ENCODE measurements at regions not wholly inside any gene's neighbourhood (a gene's known extent, or its start where the extent isn't known, plus 50 kb on each side); places are given as distances from the start of the nearest gene placed in this dataset.
A peak's percentile ranks its signal among the peaks of the same experiment; 100 is the strongest.
"Not testable (repeated sequence)": the region's sequence is repeated elsewhere in the genome, so short reads cannot be mapped to it uniquely, and the experiment has no call there.

DNA sequence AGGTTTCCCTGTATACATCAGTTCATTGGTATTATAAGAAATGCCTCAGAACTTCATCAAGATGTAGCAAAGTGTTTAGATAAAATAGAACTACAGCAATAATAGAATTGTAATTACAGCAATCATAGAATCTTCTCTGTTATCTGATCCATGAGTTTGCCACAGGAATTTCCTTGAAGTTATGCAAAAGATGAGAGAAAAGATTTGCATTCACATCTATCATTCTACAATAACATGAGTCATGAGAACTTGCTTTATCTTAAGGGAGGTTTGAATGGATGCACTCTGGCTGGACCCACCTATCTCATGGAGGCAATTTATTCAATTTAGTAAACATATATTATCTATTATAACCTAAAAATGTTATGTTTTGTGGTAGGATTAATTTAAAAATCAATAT, 329.8 kb upstream of the EPHA7 start:
- no peak for DNase-seq

DNA sequence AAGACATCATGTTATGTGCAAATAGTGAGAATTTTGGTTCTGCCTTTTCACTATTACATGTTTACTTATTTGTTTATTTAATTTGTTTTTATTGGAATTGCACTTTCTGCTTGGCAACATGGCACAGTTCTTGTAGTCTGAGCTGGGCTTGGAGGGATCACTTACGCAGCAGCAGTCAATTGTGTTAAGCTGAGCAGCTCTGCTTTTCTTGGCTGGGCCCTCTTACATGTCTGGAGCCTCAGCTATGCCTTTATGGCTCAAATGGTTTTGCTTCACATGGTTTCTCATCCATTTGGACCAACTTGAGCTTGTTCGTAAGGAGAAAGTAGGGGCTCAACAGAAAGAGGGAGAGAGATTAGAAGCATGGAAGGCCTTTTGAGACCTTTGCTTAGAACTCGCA, 327.5 kb upstream of the EPHA7 start:
- no peak for DNase-seq

DNA sequence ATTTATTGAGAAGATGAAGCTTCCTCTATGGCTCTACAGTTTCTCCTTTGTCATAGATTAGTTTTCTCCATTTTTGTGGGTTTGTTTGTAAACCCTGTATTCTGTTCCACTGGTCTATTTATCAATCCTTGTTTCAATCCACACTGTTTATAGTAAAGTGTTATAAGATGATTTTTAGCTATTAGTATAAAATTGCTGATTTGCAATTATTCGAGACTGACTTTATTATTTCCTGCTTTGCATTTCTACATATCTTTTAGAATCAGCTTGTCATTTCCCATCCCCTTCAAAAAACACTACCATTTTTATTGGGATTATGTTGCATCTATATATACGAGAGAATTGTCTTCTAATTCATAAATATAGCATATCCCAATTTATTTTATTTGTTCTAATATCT, 325.9 kb upstream of the EPHA7 start:
- DNase-seq = no peak

DNA sequence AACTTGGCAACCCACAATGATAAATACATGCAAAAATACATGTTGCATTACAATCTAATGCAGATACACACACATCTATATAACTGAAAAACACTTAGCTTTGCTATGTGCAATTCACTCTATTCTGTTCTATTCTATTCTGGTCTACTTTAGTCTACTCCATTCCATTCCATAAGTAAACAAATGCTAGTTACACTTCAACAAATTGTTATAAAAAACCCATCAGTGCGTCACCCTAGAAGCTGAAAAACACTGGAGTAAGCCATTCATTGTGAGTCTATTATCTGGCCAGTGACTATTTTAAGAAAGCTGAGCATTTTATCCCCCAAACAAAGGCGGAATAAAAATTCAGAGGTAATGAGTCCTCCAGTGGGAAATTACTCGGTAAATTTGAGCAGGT, 315.7 kb upstream of the EPHA7 start:
- DNase-seq = no peak

DNA sequence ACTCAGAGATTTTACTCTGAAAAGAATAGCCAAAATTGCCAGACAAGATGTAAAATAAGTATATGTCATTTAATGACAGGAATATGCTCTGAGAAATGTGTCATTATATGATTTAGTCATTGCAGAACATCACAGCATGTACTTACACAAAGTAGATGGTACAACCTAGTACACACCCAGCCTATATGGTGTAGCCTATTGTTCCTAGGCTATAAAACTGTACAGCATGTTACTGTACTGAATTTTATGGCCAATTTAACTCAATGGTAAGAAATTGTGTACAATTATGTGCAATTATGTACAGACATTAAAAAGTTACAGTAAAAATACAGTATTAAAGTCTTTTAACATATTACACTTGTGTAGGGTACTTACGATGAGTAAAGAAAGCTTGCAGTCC, 311.9 kb upstream of the EPHA7 start:
- no peak for DNase-seq

DNA sequence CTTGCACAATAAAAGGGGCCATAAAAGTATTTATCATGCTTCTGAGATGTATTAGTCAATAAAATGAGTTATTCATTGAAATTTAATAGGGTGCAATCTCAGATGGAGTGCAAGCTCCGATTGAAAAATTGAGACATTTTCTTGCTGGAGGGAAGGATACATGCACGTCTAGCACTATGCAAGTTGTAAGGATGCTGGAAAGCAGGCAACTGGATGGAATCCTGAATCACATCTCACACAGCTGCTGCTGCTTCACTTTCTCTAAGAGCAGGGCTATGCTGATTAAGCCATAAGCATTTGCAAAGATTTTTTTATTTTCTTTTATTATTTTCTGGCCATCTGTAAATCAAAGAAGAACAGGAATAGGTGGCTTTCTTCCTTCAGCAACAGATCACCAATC, 308.8 kb upstream of the EPHA7 start:
- no peak for DNase-seq

DNA sequence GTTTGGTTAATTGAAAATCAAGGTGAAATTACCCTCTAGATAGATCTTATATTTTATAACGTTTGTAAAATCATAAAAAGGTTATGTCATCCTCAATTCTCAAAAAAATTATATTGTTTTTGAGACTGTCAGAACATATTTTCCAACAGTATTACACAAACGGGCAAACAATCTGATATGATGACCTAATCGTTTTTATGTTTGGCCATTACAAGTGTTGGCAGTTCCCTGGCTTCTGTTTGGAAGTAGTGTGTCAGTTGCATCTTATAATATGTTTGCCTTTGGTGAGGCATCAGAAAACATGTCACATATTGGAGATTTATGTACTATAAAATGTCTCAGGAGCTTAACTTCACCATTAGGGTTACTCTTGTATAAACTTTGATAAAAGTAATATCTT, 308.1 kb upstream of the EPHA7 start:
- no peak for DNase-seq

DNA sequence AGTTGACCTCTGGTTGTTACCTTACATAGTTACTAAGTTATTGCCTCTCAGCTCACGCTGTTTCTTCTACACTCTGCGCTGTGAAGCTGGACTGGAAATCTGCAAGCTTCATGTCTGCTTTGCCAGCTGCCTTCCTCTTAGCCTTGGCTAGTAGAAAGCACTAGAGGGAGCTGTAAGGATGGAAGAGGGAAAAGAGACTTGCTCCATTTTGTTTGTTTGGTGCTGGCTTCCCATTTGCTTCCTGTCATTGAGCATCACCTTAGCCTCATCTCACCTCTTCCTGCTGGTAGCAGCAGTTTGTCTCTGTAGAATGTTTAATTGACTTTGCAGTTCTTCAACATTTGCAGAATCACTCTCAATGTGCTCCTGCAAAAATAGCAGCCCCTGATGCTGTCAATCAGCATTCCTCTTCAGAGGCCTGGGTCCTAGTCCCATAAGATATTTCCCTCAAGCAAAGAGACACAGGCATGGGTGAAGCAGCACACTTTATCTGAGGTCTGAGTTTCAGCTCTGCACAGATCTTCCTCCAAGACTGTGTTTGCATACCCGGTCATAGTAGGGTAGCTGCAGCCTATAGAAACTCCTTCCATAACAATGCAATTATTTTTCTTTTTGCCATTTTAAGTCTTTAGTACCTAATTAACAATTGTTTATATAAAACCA, 302.2 kb upstream of the EPHA7 start:
- DNase-seq = peak; percentile 14

DNA sequence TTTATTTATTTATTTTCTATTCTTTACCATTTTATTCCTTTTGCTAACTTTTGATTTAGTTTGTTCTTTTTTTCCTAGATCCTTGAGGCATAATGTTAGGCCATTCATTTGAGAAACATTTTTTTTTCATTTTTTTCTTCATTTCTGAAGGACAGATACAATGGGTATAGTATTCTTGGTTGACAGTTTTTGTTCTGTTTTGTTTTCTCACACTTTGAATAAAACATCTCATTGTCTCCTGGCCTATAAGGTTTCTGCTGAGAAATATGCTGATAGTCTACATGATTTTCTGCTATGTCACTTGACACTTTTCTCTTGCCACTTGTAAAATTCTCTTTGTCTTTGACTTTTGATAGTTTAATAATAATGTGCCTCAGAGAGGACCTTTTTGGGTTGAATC, 294.6 kb upstream of the EPHA7 start:
- DNase-seq = no peak

DNA sequence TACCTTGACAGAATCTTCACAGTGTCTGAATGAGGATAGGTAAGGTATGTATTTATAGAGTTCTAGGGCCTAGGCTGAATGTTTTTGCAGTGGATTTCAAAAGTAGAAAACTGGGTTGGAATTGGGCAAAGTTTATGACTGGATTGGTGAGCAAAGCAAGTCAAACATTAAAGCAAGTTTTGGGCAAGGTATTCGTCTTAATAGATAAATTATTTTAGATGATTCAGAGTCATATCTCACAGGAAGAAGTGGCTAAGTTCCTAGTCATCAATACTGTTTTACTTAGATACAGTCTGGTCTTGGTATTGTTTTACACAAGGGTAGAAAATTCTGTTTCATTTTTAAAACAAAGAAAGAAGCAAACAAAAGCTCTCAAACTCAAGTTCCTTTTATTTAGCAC, 284.1 kb upstream of the EPHA7 start:
- no peak for DNase-seq

DNA sequence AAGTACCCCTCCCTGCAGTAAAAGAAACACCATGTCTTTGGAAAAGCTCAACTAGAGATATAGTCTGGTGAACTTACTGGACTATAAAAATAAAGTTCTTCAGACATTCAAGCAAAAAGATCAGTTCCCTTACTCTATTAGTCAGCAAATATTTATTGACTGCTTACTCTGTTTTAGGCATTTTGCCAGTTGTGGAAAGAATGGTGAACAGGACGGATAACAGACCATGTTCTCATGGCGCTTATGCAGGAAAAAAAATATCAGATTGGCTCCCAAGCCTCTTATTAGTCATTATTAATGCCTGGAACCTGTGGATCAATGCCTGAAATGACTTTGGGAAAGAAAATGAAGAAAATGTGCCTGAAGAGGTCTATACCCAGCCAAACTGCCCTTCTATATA, 282.2 kb upstream of the EPHA7 start:
- DNase-seq = no peak

DNA sequence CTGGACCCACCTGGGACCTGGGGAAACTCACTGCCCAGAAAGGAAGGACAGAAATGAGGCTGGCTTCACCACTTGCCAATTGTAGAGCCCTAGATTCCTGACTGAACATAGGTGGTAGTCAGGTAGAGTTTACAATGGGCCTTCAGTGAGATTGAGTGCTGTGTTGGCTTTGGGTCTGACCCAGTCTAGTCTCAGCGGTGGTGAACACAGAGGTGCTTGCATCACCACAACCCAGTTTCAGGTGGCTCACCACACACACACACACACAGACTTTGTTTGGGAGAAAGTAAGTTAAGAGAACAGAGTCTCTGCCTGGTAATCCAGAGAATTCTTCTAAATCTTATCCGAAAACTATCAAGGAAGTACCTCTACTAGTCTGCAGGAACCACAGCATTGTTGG, 266.1 kb upstream of the EPHA7 start:
- DNase-seq = no peak

DNA sequence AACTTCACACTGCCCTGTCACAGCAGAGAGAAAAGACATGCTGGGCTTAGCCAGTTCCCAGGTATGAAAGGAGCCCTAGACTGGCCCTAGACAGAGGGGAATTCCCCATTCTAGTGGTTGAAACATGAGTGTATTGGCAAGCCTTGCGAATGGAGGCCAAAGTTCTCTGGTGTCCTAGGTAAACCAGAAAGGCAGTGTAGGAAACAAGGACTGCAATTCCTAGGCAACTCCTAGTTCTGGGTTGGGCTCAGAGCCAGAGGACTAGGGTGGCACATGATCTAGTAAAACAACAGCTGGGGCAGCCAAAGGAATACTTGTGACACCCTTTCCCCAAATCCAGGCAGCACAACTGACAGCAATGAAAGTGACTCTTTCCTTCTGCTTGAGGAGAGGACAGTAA, 265.0 kb upstream of the EPHA7 start:
- DNase-seq = no peak

DNA sequence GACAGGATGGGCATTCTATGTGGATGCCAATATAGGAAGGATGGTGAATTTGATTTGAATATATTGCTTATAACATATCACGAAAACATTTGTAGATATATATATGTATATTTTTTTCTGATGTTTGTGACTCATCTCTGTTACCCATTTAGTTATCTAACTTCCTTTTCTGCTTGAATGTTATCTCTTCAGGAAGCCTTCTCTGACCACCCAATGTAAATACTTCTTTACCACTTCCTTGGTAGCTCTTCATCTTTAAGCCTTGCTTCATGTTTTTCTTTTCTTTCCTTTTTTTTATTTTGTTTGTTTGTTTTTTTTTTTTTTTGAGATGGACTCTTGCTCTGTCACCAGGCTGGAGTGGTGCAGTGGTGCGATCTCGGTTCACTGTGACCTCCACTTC, 260.5 kb upstream of the EPHA7 start:
- no peak for DNase-seq

DNA sequence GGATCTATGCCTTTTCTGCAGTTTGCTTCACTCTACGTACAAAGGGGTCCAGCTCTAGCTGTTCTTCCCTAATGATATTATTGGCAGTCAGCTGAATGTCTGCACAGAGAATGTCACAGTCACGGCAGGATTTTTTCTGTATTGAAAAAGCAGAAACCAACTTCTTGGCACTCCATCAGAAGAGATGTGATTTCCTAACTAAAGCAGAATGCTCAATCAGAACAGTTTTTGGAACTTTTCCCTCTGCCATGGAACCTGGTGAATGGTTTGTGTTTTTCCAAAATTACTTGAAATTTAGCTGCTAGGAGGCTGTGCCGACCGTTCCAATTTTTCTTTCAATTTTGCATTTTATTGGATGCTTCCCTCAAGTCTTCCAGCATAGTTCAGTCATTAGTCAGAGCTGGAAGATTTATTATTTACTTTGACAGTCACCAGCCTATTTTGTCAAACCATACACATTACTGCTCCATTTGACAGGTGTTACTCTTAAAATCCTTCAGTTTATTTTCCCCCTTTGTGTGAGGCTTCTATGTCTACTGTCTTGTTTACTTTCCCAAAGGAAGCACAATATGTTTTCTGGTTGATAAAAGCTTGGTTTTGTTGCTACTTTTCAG, 259.6 kb upstream of the EPHA7 start:
- no peak for DNase-seq

DNA sequence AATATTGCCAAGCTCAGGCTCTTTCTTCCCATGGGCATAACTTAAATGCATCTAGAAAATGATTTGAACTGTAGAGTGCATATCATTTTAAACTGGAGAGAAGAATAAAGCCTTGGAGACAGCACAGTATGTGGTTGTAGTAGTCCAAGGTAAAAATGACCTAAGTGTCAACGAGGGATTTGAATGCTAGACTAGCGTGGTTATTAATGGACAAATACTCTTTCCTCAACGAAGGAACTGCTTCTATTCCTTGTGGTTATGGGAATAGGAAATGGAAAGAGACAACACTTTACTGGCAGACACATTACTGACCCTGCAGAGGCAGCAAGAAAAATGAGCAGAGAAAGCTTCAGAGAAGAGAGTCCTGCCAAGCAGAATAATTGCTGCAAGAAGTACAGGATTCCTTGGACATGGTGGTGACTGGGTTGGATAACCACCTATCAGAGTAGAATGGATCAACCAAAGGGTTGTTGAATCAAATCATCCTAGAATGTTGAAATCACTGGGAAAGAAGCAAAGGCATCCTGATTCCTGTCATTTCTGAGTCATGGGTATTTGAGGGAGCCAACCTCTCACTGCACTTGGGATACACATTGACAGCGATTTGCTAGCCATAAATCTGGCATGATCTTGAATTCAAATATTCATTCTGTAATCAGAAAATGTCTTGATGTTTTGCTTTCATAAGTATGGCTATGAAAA, 258.1 kb upstream of the EPHA7 start:
- peak; percentile 18 for DNase-seq

DNA sequence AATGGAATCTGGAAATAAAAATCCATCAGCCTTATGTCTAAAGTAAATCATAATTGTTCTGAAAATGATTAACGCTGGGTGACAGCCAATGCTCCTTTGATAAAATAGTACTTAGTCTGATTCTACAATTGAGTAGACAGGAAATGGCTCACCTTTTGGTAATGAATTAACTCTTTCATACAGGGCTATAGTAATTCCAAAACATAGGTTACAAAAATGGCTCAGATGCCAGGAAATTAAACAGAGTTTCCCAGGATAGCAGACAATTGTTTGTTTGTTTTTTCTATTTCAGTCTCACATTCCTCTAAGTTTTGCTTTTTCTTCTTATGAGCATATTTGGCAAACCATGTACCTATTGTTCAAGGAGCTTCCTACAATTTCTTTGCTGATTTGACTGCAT, 257.2 kb upstream of the EPHA7 start:
- no peak for DNase-seq

DNA sequence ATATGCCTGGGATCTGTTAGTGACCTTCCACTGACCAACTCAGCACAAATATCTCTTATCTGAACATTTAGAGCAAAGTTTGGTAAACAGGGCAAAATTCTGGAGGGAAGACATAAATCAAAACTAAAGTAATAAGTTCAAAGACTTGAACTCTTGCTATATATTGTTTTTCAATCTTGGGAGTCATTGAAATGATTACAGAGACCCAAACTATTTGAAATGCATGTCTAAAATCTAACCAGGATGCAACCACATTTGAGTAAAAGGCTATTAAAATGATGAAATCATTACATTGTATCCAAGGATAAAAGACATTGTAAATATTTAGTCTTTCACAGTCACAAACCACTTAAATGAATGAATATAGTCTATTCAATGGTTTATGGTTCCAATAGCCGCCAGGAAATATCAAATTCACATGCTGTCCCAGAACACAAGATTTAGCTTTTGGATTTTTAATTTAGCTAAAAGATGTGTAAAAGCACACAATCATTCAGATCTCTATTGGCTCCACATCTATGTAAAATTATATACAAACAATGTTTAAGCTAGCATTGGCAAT, 256.6 kb upstream of the EPHA7 start:
- no peak for DNase-seq

DNA sequence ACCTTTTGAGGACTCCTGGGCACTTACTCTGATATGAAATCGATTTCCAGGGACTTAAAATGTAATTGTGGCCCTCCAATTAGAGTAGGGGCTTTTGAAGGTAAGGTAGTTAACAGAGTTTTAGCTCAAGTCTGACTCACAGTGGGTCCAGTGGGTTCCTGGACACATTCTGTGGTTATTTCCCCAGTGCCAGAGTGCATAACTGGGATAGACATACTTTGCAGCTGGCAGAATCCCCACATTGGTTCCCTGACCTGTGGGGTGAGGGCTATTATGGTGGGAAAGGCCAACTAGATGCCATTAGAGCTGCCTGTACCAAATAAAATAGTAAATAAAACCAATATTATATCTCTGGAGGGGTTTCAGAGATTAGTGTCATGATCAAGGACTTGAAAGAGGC, 243.8 kb upstream of the EPHA7 start:
- DNase-seq = no peak

DNA sequence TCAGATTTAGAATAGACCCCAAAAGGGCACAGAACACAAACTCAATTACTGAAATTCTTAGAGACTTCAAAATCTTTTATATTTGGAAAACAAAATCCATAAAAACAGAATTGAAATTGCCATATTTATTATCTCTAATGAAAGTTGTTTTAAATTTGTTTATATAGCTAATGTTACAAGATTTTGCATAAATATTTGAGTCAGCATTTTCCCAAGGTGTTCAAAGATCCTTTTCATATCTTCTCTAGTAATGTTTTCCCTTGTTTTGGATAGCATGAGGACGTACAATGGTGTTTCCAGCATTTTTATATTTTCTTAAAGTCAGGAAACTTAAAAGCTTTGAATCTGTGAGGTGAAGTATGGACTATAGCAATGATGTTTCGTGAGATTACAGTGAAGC, 235.2 kb upstream of the EPHA7 start:
- DNase-seq = no peak

DNA sequence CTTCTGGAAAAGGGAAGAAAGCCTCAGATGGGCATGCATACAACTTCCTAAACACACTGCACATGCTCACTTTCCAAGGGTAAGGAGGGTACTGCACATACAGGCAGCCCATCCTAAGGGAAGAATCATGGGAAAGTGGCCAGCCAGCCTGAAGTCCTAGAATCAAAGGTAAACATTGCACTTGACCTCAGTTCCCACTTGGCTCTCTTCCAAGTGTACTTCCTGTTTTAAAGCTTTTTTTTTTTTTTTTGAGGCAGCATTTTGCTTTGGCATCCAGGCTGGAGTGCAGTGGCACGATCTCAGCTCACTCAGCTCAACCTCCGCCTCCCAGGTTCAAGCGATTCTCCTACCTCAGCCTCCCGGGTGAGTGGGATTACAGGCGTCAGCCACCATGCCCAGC, 225.3 kb upstream of the EPHA7 start:
- no peak for DNase-seq

DNA sequence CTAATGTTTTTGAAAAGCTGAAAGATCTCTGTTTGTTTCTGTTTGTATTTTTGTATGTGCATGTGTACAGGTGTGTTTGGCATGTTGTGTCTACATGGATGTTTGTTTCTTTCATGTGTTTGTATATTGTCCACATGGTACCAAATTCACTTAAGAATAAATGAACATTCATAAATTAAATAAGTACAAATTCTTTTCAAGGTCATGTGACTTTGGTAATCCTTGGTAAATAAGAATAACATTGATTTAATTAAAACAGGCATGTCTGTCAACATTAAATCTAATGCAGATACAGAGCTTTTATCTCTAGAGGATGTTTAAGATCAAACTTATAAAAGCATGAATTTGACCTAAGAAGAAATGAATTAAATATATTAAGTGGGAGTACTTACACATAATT, 219.8 kb upstream of the EPHA7 start:
- no peak for DNase-seq

DNA sequence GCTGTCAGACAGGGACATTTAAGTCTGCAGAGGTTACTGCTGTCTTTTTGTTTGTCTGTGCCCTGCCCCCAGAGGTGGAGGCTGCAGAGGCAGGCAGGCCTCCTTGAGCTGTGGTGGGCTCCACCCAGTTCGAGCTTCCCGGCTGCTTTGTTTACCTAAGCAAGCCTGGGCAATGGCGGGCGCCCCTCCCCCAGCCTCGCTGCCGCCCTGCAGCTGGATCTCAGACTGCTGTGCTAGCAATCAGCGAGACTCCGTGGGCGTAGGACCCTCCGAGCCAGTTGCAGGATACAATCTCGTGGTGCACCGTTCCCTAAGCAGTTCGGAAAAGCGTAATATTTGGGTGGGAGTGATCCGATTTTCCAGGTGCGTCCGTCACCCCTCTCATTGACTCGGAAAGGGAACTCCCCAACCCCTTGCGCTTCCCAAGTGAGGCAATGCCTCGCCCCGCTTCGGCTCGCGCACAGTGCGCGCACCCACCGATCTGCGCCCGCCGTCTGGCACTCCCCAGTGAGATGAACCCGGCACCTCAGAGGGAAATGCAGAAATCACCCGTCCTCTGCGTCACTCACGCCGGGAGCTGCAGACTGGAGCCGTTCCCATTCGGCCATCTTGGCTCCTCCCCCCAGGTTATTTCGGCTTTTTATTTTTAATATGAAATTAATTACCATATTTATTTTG, 217.8 kb upstream of the EPHA7 start:
- DNase-seq = not testable (repeated sequence)

DNA sequence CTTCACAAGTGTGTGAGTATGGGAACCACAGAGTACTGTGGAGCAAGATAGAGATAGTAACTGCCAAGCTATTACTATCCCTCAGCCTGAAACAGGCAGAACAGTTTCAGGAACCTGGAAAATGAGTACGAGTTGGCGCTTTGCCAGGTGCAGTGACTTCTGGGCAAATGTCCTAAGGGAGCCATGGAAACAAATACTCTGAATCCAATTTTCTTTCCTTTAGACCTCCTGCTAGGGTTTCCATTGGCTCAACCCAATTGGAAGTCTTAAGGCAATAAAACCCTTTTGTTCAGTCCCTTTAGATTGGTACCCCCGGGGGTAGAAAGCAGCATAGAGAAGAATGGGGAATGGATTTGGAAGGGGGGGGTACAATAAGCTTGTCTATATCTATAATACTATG, 205.0 kb upstream of the EPHA7 start:
- no peak for DNase-seq

Measured in retina (tissue), 1 donor.